ENCODE measurements at regions not wholly inside any gene's neighbourhood (a gene's known extent, or its start where the extent isn't known, plus 50 kb on each side); places are given as distances from the start of the nearest gene placed in this dataset.
A peak's percentile ranks its signal among the peaks of the same experiment; 100 is the strongest.
"Not testable (repeated sequence)": the region's sequence is repeated elsewhere in the genome, so short reads cannot be mapped to it uniquely, and the experiment has no call there.

DNA sequence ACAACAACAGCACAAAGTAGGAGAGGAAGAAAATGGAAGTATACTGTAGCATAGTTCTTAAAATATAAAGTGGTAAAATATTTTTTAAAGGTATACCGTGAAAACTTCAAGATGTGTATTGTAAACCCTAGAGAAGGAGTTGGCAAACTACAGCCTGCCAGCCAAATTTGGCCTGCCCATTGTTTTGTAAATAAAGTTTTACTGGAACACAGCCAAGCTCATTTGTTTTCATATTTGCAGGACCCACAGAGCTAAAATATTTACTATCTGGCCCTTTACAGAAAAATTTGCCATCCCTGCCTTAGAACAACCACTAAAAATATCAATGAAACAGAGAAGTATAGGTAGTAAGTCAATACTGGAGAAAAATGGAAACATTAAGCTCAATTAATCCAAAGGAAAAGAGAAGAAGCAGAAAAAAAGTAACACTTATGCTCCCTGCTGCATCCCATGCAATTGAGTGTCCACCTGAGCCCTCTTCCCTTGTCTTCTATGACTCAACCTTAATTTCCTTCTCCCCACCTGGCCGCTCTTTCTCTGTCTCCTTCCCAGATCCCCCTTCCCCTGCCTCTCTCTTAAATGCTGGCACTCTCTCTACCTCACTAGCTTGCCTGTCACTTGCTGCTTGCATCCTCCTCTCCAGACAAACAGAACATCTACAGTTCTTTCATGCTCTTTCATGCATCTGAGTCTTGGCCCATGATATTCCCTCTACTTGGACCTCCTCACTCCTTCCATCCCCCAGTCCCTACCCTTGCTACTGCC is 50.6 kb upstream of the FER start:
- DNase-seq = no peak

DNA sequence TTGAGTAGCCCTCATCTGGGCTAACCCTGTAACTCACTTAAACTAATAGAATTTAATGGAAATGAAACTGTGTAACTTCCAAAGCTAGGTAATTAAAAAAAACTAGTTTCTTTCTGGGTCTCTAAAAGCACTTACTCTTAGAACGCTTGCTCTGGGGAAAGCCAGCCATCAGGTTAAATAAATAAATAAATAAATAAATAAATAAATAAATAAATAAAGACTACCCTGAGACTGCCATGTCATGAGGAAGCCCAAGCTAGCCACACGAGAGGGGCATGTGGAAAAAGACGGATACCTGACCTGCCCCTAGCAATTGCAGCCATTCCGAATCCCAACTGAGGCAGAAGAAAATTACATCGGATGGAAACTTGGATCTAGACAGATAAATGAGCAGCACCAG is 51.3 kb upstream of the FER start:
- no peak for DNase-seq

DNA sequence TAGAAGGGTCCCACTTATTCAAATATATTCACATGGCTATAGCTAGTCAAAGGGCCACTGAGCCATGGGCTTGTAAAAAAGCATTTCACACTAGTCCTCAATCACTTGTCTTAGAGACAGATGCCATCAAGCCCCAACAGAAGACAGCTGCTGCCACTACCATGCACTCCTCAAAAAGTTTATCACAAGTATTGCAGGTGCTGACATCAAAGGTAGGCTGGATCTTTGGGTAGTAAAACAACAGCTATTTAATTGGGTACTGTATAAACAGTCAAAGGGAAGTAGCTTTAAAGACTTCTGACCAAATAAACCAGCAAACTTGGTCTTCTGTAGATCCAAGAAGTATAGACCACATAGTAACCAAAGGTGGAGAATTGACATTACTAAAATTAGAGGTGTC is 59.2 kb upstream of the FER start:
- DNase-seq = no peak

DNA sequence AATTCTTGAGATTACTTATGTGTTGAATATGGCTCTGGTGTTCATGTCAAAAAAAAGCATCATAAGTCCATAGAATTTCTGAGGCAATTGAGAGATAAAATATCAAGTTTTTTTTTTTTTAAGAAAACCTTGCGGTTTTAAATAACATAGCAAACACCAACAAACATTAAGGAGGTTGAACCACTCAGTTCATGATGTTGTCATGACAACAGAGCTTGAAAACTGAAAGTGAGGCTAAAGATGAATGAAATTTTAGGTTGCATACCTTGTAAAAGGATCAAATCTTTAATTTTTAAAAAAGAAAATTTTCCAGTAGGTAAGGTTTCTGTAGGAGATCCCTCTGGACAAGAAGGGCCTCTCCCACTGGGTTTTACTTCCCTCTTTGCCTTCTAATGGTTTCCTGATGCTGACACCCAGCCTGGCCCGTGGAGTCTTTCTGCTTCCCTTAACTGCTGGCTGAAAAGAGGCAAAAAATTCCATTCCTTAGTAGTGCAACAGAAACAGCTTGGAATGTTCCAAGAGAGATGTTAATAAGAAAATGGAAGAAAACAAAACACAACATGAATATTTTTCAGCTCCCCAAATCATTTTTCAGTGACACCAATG is 60.0 kb upstream of the FER start:
- no peak for DNase-seq

DNA sequence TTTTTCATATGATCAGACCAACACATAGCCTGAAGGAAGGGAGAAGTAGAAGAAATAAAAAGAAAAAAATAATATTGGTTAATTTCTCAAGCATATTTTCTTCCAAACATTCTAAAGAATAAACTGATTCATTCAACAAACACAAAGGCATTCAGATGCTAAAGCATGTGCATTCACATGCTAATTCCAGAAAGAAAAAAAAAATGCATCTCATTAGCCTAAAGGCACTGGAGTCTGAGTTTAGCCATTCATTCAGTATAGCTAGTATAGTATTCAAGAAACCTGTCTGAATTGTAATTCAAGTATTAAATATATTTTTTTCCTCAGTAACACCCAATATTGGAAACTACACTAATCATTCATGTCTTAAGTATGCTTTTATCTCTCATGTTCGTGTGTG is 61.0 kb upstream of the FER start:
- no peak for DNase-seq

DNA sequence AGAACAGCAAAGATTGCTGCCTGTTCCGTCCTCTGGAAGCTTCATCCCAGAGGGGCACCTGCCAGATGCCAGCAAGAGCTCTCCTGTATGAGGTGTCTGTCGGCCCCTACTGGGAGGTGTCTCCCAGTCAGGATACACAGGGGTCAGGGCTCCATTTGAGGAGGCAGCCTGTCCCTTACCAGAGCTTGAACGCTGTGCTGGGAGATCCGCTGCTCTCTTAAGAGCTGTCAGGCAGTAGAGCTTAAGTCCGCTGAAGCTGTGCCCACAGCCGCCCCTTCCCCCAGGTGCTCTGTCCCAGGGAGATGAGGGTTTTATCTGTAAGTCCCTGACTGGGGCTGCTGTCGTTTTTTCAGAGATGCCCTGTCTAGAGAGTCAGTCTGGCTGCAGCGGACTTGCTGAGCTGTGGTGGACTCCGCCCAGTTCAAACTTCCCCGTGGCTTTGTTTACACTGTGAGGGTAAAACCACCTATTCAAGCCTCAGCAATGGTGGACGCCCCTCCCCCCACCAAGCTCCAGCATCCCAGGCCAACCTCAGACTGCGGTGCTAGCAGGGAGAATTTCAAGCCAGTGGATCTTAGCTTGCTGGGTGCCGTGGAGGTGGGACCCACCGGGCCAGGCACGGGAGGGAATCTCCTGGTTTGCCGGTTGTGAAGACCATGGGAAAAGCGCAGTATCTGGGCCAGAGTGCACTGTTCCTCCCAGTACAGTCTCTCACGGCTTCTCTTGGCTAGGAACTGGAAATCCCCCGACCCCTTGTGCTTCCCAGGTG is 62.1 kb upstream of the FER start:
- not testable (repeated sequence) for DNase-seq

DNA sequence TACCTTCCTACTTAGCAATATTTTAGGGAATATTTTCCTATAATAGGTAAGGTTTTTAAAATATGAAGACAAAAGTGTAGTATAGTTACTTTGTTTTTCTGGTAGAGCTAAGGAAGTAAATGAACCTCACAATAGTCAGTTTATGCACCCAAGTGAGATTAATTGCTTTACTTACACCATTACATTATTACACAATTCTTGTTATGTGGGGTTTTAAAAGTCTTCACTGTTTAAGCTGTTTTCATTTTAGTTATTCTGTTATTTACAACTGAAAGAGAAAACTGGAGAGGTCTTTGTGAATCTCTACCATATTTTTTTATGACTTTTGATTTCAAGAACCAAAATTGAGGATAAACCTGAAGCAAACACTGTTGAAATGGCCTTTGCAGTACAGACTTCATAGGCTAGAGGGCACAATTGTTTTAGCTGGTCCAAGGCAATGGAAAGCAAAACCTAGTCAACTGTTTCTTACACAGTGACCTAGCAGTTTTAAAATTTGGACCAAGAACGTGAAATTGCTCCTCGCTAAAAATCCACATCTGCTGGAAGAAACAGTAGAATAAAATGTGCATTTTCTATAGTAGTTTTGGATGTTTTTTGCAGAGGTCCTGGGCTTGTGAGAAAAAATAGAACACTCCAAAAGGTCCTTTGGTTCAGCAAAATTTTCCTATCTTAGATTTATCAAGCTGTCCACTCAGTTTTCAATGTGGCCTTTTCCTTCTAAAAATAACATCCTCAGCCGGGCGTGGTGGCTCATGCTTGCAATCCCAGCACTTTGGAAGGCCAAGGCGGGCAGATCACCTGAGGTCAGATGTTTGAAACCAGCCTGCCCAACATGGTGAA is 66.4 kb upstream of the FER start:
- peak; percentile 35 for DNase-seq

DNA sequence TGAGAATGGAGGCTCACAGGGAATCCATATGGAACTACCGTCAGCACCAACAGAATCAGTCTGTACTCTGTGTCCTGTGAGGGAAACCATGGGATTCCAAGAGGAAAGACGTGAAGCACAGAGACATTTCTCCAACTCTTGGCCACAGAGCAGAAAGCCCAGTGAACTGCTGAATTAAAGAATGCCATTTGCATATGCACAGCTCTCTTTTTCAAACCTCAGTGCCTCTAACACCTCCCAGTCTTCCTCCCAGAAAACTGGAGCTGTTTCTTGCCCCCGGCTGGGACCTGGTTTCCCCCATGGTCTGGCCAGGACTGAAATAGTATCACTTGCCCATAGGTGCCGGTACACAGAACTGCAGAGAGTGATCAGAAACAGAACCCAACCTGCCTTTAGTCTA is 69.6 kb upstream of the FER start:
- DNase-seq = no peak

DNA sequence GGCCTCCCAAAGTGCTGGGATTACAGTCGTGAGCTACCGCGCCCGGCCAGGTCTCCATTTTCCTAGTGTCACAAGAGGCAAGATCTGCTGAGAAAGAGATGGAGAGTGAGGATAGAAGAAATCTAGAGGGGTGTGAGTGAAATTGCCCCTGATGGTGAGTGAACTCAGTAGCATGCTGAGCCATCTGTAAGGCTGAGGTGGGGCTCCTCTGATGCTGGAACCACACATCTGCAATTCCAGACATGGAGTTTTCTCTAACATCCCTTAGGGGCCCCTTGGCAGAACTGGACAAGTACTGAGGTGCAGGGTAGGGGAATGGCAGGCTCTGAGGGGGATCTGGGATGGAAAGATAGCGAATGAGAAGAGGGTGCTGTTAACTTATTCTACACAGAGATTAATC is 72.0 kb upstream of the FER start:
- no peak for DNase-seq

DNA sequence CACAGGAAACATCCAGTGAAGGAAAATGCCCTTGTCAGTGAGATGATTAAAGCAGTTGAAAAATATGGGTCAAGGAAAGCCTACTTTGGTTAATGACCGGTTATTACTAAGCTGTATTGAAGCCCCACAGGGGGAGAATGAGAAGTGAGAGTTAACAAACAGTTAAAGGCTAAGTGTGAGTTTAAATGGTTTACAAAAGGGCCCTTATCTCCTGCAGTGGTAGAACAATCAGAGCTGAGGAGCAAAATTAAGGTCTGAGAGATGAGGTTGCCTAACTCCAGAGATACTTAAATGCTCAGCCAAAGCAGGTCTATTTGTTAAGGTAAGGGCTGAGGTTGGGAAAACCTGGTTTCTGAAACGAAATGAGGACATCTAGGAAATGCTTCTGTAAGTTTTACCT is 75.1 kb upstream of the FER start:
- peak; percentile 15 for DNase-seq

DNA sequence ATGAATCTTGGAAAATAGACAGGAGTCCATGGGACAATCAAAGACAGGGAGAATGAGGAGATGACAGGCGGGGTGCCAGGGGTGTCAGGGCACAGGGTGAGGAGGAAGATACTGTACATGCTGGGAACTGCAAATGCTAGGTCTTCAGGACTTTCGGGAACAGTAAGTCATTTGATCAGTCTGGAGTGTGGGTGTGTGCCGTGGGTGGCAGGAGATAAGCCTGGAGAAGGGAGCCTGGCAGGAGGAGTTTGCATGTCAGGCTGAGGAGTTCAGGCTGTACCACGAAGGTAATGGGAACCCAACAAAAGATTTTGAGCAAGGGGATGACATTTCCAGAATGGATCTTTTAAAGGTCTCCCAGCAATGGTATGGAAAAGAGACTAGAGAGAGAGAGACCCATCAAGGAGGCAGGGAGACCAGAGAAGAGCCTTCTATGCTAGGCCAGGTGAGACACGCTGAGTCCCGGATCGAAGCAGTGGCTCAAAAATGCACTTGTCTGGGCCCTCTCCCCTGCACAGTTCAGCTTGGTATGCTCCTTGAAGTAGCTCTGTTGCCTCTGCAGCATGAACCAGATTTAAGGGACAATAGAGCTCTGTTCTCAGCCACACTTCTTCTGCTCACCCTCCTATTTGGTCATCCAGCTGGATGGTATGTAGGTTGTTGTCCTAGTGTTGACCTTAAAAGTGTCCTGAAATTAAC is 77.0 kb upstream of the FER start:
- DNase-seq = no peak

DNA sequence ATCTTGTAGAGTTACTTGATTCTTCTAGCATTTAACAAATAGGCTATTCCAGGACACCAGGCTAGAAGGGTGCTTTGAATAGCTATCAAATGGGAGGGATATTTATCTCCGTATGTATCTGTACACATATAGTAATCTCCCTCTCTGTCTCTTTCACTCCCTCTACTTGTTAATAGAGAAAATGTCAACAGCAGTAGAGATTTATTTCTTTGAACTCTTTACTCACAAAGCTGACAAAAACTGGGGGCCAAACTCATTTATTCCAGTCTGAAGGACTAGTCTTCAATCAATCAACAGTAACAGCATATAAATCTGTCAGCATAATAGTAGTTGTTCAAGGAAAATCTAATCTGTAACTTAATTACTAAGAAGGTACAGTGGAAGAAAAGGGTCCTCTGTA is 78.2 kb upstream of the FER start:
- DNase-seq = no peak

DNA sequence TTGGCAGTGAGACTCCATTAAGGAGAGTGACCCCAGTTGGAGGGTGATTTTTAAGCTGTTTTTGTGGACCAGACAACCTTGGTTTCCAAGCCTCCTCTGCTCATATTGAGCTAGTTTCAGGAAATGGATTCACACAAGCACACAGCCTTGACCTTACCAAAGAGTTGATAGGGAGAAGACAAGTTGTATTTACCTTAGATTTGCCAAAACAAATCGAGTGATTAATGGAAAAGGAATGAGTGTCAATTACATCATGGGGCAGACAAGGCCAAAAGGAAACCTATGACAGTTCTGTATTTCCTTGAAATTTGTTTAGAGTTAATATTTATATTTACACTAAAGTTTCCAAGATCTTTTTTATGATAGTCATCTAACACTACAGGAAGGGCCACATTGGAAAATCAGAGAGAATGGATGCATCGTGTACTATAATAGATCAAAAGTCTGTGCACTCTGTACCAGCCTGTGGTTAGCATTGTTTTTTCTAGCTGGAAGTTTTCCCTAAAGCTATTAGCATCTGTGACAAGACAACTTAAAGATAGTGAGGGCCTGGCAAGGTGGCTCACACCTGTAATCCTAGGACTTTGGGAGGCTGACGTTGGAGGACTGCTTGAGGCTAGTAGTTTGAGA is 86.0 kb upstream of the FER start:
- no peak for DNase-seq

DNA sequence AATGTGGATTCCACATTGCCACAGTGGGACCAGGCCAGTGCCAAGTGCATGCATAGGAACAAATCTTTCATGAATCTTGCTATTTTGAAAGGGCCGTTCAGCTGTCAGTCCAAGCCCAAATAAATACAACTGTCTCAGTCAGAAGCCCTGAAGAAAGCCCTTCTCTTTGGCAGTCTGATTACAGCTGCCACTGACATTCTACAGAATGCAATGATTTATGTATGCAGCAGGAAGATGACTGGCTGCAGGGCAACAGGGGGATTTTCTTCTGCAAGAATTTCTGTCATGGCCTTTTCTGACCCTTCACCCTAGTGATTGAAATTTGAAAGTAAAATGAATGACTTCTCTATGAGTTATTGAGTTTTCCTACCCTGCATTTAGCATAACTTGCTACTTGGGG is 86.7 kb upstream of the FER start:
- no peak for DNase-seq

DNA sequence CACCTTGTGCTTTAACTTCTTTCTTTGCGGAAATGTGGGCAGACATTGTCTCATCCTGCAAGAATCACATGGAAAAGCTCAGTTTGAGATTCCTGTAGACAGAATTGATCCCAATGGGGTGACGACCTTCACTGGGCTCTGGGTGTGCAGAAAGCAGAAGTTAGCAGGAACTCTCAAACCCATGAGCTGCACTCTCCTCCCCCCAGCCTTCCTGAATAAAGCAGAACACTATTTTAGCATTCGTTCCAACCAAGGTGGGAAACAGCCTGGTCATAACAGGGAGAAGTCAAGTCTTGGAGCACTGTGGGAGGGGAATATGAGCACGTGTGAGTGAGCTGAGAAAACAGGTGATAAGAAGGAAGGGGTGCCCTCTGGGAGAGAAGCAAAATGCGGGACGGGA is 87.4 kb upstream of the FER start:
- no peak for DNase-seq

DNA sequence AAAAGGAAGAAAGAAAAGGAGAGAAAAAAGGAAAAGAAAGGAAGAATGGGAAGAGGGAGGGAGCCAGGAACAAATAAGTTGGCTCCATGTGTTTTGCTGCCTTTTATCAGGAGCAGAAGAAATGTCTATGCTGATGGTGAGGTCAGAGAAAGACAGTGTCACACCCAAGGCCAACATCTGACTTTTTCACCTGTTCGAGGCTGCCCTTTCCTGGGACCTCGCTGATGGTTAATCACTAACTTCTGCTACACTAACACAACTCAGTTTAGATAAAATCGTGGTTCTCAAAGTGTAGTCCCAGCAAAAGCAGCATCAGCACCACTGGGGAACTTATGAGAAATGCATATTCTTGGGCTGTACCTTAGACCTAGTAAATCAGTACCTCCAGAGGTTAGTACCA is 88.2 kb upstream of the FER start:
- no peak for DNase-seq

DNA sequence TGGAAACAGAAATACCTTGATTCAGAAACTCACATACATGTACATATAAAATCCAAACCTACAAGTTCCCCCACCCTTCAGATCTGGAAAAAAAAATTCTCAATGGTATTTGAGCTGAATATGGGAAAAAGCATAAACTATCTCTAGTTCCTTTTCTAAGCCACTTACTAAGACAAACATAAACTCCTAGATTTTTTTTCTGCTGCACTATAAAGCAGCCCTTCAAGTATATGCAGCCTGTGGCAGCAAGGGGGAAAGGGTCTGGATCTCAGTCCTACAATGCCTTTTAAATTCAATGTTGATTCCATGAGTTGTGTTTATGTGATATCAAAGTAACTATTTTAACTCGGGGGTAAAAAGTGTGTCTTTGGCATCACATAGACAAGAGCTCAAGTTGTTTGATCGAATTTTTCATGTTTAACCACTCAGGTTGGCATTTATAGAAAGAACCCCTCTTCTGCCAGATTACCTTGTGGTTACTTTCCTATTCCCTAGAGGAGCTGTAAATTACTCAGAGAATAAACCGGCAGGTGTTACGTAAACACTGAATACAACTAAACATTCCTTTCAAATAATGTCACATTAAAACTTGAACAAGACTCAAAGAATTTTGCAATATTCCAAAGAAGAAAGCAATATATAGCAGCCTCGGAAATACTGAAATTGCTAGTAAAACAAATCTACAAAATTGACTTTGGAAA is 91.8 kb upstream of the FER start:
- DNase-seq = peak; percentile 57

DNA sequence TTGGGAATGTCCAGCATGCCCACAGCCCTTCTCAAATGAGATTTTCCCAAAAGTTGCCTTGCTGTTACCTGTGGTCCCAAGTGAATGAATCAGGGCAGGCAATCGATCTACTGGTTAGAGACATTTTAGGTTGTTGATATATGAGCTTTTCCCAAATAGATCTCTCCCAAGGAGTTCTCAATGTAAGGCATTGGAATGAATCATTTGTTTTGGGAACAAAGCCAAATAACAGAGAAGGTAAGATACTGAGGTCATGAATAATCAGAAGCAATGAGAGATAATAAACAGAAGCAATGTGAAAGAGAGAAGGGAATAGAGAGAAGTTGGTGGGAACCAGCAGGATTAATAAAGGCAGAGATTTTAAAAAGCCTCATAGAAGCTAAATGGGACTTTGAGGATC is 93.6 kb upstream of the FER start:
- no peak for DNase-seq

DNA sequence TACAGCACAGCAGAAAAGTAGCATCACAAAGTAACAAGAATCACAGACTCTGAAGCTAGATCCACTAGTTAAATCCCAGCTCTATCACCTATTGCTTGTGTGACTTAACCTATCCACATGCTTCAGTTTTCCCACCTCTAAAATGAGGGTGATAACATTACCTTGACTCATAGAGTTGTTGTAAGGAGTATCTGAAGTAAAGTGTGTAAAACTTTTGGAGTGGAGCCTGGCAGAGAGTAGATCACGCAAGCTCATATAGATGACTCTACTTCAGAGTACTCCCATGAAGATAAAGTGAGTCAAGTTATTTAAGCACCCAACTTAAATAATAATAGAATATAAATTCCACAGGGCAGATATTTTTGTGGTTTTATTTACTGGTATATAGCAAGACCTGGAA is 94.5 kb upstream of the FER start:
- no peak for DNase-seq

DNA sequence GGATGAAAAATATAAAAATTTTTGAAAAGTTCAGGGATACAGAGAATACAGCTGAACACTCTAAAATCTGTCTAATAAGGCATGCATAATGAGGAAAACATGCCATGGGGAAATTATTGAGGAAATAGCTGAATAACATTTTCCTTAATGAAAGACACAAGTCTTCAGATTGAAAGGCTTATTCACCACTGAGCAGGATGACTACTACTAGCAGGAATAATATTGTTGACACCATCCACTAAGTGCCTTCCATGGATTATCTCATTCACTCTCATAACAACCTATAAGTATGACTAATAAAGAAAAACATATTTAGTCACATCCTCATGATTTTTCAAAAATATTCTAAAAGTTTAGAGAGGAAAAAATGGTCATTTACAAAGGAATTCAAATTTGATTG is 96.7 kb upstream of the FER start:
- DNase-seq = no peak

DNA sequence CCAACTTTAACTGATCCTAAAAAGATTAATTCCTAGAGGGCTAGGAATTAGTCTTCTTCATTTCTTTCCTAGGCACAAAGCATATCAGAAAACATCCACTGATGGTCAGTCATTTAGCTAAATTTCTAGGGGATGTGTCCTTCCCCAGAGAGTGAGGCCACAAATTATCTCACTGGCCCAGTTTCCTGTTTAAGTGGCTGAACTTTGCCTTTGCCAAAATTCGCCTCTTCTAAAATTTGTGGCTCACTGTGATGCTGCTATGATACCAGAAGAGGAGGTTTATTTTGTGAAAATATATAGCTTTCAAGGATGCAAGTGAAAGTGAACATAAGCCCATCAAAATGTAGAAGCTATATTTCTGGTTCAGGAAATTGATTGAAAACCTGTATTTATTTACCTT is 98.1 kb upstream of the FER start:
- DNase-seq = no peak

DNA sequence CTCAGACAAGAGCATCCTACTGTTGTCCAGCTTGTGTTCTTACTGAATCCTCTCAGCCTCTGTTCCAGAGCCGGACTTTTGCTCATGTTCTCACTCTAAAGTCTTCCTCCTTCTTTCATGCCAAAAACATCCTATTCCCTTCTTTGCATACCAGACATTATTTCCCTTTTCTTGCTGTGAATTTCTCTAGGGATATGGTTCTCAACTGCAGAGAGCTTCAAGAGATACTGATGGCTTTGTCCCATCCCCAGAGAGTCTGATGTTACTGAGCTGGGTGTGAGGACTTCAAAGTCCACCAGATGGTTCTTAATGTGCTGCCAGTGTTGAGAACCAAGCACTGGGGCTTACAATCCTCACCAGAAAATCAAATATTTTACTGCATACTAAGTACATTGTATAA is 98.6 kb upstream of the FER start:
- DNase-seq = no peak
